GM12878 (cell line): ENCODE measurements at regions not wholly inside any gene's neighbourhood (a gene's known extent, or its start where the extent isn't known, plus 50 kb on each side); places are given as distances from the start of the nearest gene placed in this dataset.

Experiments
- ATAC-seq: fragments of 200-7000 bp; cut with Tn5 transposase; 3 replicates; pipeline ENCODE4 v1.9.1; 2020; ENCODE audit warnings: mild to moderate bottlenecking, moderate library complexity
- BruUV-seq: library from RNA; stranded (reverse); fragments of 400-500 nt; replicated peaks from 2 replicates; lab custom pipeline; 2021; lab: Mats Ljungman, UMichigan
- CTCF ChIA-PET: fragments of 300-600 bp; sonication (Branson Sonifier 250); formaldehyde crosslinking; extraction: SDS; loops from one replicate; lab custom pipeline; 2021; ENCODE audit warnings: inconsistent platforms; lab: Yijun Ruan, JAX
- POLR2A ChIA-PET: fragments of 350-600 bp; formaldehyde crosslinking; extraction: SDS; loops from one replicate; lab custom pipeline; 2021; ENCODE audit warnings: inconsistent platforms; lab: Charles Lee
- RAD21 ChIA-PET: fragments of 300-600 bp; sonication (Branson Sonifier 250); formaldehyde crosslinking; loops from one replicate; lab custom pipeline; 2023; ENCODE audit warnings: antibody characterized with exemption; ENCODE audit not compliant: unreplicated experiment; lab: Charles Lee
- SMC1A ChIA-PET: fragments of 300-600 bp; sonication (Branson Sonifier 250); formaldehyde crosslinking; loops from one replicate; lab custom pipeline; 2023; ENCODE audit not compliant: unreplicated experiment, uncharacterized antibody; lab: Charles Lee
- DNase-seq: peaks from one replicate; pipeline ENCODE4 v3.0.0-alpha.2; 2011; ENCODE audit warnings: low read depth, low spot score
- FAIRE-seq: peaks from 3 replicates; lab custom pipeline; 2011; peaks lifted over from hg19 to GRCh38; lab: Jason Lieb, UNC
- H2AFZ ChIP-seq: 2 replicates; pipeline ENCODE4 v1.6.0; 2011; ENCODE audit warnings: low read depth, low read length, control low read depth; ENCODE audit not compliant: control insufficient read depth
- H3K27ac ChIP-seq: 2 replicates; pipeline ENCODE4 v1.5.1; 2011; ENCODE audit warnings: control low read depth; ENCODE audit not compliant: control insufficient read depth, insufficient read depth
- H3K27me3 ChIP-seq, 2 experiments: replicated peaks in 1 of 2; 2 replicates each; pipeline versions ENCODE4 v1.6.0 to v1.6.1; 2011; ENCODE audit warnings: low read length in 1 of 2; ENCODE audit not compliant: control insufficient read depth in 2 of 2, insufficient read depth in 2 of 2
- H3K36me3 ChIP-seq, 2 experiments: 2 replicates each; pipeline ENCODE4 v1.5.1; 2011; ENCODE audit warnings: low read length in 1 of 2; ENCODE audit not compliant: control insufficient read depth in 2 of 2, insufficient read depth in 2 of 2
- H3K4me1 ChIP-seq: 2 replicates; pipeline ENCODE4 v1.6.1; 2011; ENCODE audit warnings: mild to moderate bottlenecking, low read length, moderate library complexity, mixed read lengths; ENCODE audit not compliant: control insufficient read depth, insufficient read depth
- H3K4me2 ChIP-seq: 2 replicates; pipeline ENCODE4 v1.6.0; 2011; ENCODE audit warnings: control low read depth; ENCODE audit not compliant: control insufficient read depth, insufficient read depth
- H3K4me3 ChIP-seq: fragments of 200-600 bp; sonication (generic); 2 replicates; pipeline ENCODE4 v1.5.1; 2016
- H3K79me2 ChIP-seq: 2 replicates; pipeline ENCODE4 v1.6.0; 2011; ENCODE audit warnings: low read length; ENCODE audit not compliant: control insufficient read depth, insufficient read depth
- H3K9ac ChIP-seq: 2 replicates; pipeline ENCODE4 v1.8.0; 2011; ENCODE audit warnings: low read length, control low read depth, mixed read lengths; ENCODE audit not compliant: control insufficient read depth, insufficient read depth
- H3K9me3 ChIP-seq: replicated peaks from 3 replicates; pipeline ENCODE4 v1.5.1; 2011; ENCODE audit warnings: mild to moderate bottlenecking, low read length; ENCODE audit not compliant: control insufficient read depth, insufficient read depth
- H4K20me1 ChIP-seq: 2 replicates; pipeline ENCODE4 v1.6.0; 2011; ENCODE audit not compliant: control insufficient read depth, insufficient read depth
- ASH2L ChIP-seq: fragments of 300-600, 200-600 bp; sonication (generic); IDR thresholded peaks from 2 replicates; pipeline ENCODE4 v1.6.1; 2017; ENCODE audit warnings: low read depth, mild to moderate bottlenecking, borderline replicate concordance
- CREB1 ChIP-seq: IDR thresholded peaks from 2 replicates; pipeline ENCODE4 v1.6.1; 2012; ENCODE audit warnings: low read depth, mild to moderate bottlenecking, inconsistent platforms
- CREM ChIP-seq: IDR thresholded peaks from 2 replicates; pipeline ENCODE4 v1.6.1; 2014; ENCODE audit warnings: antibody characterized with exemption, low read depth
- EGR1 ChIP-seq, 2 experiments: IDR thresholded peaks; 1 replicate in 1 of 2; 2 replicates in 1 of 2; pipeline ENCODE4 v1.6.1; 2011 to 2012; ENCODE audit warnings: low read depth in 2 of 2, low read length in 2 of 2, borderline replicate concordance in 1 of 2, mild to moderate bottlenecking in 1 of 2, moderate library complexity in 1 of 2
- FOS ChIP-seq: IDR thresholded peaks from 3 replicates; pipeline ENCODE4 v1.6.1; 2011; ENCODE audit warnings: borderline replicate concordance; ENCODE audit not compliant: insufficient read length; ENCODE audit errors: extremely low read depth
- GATAD2B ChIP-seq: fragments of 450-650 bp; conservative IDR thresholded peaks from 2 replicates; pipeline ENCODE4 v1.6.1; 2017; ENCODE audit warnings: low read depth, mild to moderate bottlenecking, moderate library complexity
- MEF2B ChIP-seq: fragments of 450-650 bp; IDR thresholded peaks from 2 replicates; pipeline ENCODE4 v1.6.1; 2018; ENCODE audit warnings: mild to moderate bottlenecking, moderate library complexity; ENCODE audit not compliant: partially characterized antibody, poor library complexity, severe bottlenecking
- NFIC ChIP-seq: IDR thresholded peaks from 2 replicates; pipeline ENCODE4 v1.6.1; 2012; ENCODE audit warnings: low read depth, mild to moderate bottlenecking, inconsistent platforms, low read length, moderate library complexity
- NFYA ChIP-seq: IDR thresholded peaks from 2 replicates; pipeline ENCODE4 v1.6.1; 2011; ENCODE audit warnings: low read depth, mild to moderate bottlenecking, low read length, improper control_type of control experiment, borderline replicate concordance
- POLR2AphosphoS2 ChIP-seq: IDR thresholded peaks from 2 replicates; pipeline ENCODE4 v1.6.1; 2011; ENCODE audit warnings: low read depth, mild to moderate bottlenecking, low read length, improper control_type of control experiment, moderate library complexity
- RELA ChIP-seq: fragments of 450-650 bp; IDR thresholded peaks from 2 replicates; pipeline ENCODE4 v1.8.0; 2014; ENCODE audit warnings: borderline replicate concordance; ENCODE audit not compliant: partially characterized antibody
- RUNX3 ChIP-seq: IDR thresholded peaks from 2 replicates; pipeline ENCODE4 v1.6.1; 2012; ENCODE audit warnings: low read length, inconsistent platforms
- SMC3 ChIP-seq: IDR thresholded peaks from 2 replicates; pipeline ENCODE4 v1.6.1; 2011; ENCODE audit warnings: low read length, improper control_type of control experiment, borderline replicate concordance
- SRF ChIP-seq, 2 experiments: IDR thresholded peaks; 2 replicates each; pipeline ENCODE4 v1.6.1; 2011; ENCODE audit warnings: low read depth in 2 of 2, low read length in 2 of 2, mild to moderate bottlenecking in 1 of 2, moderate library complexity in 1 of 2
- ZNF622 ChIP-seq: fragments of 450-650 bp; IDR thresholded peaks from 2 replicates; pipeline ENCODE4 v1.6.1; 2017; ENCODE audit warnings: mild to moderate bottlenecking, inconsistent platforms
- ZSCAN29 ChIP-seq: fragments of 450-650 bp; IDR thresholded peaks from 2 replicates; pipeline ENCODE4 v1.6.1; 2017; ENCODE audit warnings: mild to moderate bottlenecking, moderate library complexity
- WGBS: methylation state at CpG from one replicate; pipeline ENCODE4 v1.1.6; 2016; ENCODE audit warnings: low lambda C conversion rate; ENCODE audit not compliant: insufficient replicate concordance, insufficient coverage; ENCODE audit errors: missing lambda C conversion rate; 5-methylcytosine and 5-hydroxymethylcytosine counted together
- in situ Hi-C: fragments of 300-500 bp; cut with MboI; formaldehyde crosslinking; loops from 9 replicates; pipeline ENCODE4 v1.14.3; 2018; ENCODE audit warnings: mixed read lengths
- intact Hi-C: fragments of 100-400 bp; cut with micrococcal nuclease; formaldehyde crosslinking; loops from one replicate; pipeline ENCODE4 v1.14.2; 2022; ENCODE audit not compliant: unreplicated experiment
- TF ChIP-seq, protein P1 (sequence below): fragments of 450-650 bp; IDR thresholded peaks from 2 replicates; pipeline ENCODE4 v1.6.1; 2014; ENCODE audit warnings: mild to moderate bottlenecking
- TF ChIP-seq, protein P2 (sequence below): fragments of 450-650 bp; IDR thresholded peaks from 2 replicates; pipeline ENCODE4 v1.6.1; 2018; ENCODE audit warnings: mild to moderate bottlenecking, low read depth, moderate library complexity; ENCODE audit not compliant: partially characterized antibody
- TF ChIP-seq, protein P3 (sequence below): IDR thresholded peaks from 2 replicates; pipeline ENCODE4 v1.6.1; 2012; ENCODE audit warnings: low read depth, low read length, improper control_type of control experiment
- TF ChIP-seq, protein P4 (sequence below): IDR thresholded peaks from 2 replicates; pipeline ENCODE4 v1.6.1; 2011; ENCODE audit warnings: low read depth, low read length, improper control_type of control experiment, borderline replicate concordance

DNA sequence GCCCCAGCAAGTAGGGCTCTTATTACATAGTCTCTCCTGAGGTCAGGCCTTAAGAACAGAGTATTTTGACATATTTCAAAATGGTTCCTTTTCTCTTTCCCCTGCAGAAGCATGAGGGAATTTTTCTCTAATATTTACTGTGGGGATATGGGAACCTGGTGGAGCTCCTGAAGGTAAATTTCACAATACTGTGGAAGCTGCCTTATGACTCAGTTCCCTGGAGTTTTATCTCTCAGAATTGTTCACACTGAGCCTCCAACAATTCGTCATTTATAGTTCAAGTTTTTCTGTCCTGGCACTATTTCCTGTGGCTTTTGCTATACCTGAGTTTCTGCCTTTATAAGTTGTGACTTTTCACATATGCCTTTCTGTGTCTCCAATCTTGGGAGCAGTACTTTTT is 607.2 kb upstream of the NDST4 start:
- ChIA-PET CTCF (no interaction called here), RAD21 (no interaction called here), POLR2A (no interaction called here), SMC1A (interaction anchor here (1.1 to 1.4 kb wide), 2 partner anchors 15 to 16 kb away, joined by 5 to 6 read pairs; no protein-coding TSS in a partner anchor)
- intact Hi-C loops (loop anchor here (1.0 kb wide), 1 partner anchor 47 kb away; no protein-coding TSS in a partner anchor), in situ Hi-C loops (no loop called here)
- no peaks in the 10 kb centered on the region for H3K9me3 ChIP-seq
- no peak overlapping the region for H3K9ac ChIP-seq
- no peak for FAIRE-seq
- H3K79me2 ChIP-seq = no peaks in the 10 kb centered on the region
- WGBS = 0% methylated on average over 1 of the region's 1 CpG
- no peak overlapping the region for H3K4me2 ChIP-seq
- no peak for ATAC-seq
- no peaks in the 10 kb centered on the region for H3K36me3 ChIP-seq
- no peaks in the 10 kb centered on the region for H4K20me1 ChIP-seq
- TF ChIP-seq, protein P1, sequence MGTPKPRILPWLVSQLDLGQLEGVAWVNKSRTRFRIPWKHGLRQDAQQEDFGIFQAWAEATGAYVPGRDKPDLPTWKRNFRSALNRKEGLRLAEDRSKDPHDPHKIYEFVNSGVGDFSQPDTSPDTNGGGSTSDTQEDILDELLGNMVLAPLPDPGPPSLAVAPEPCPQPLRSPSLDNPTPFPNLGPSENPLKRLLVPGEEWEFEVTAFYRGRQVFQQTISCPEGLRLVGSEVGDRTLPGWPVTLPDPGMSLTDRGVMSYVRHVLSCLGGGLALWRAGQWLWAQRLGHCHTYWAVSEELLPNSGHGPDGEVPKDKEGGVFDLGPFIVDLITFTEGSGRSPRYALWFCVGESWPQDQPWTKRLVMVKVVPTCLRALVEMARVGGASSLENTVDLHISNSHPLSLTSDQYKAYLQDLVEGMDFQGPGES = no peak
- TF ChIP-seq ASH2L (no peak), FOS (no peak), SRF (IDR thresholded peaks at IDR 0.05; ENCODE audit: low read depth in 2 of 2, low read length in 2 of 2) (no peak), NFIC (no peak), CREM (no peak), POLR2AphosphoS2 (no peak), RUNX3 (no peak), ZNF622 (no peak), EGR1 (IDR thresholded peaks at IDR 0.05; ENCODE audit: borderline replicate concordance in 1 of 2, low read depth in 2 of 2, low read length in 2 of 2) (no peak), RELA (no peak), MEF2B (no peak), CREB1 (no peak), ZSCAN29 (no peak), SMC3 (no peak), GATAD2B (no peak), NFYA (no peak)
- TF ChIP-seq, protein P2, sequence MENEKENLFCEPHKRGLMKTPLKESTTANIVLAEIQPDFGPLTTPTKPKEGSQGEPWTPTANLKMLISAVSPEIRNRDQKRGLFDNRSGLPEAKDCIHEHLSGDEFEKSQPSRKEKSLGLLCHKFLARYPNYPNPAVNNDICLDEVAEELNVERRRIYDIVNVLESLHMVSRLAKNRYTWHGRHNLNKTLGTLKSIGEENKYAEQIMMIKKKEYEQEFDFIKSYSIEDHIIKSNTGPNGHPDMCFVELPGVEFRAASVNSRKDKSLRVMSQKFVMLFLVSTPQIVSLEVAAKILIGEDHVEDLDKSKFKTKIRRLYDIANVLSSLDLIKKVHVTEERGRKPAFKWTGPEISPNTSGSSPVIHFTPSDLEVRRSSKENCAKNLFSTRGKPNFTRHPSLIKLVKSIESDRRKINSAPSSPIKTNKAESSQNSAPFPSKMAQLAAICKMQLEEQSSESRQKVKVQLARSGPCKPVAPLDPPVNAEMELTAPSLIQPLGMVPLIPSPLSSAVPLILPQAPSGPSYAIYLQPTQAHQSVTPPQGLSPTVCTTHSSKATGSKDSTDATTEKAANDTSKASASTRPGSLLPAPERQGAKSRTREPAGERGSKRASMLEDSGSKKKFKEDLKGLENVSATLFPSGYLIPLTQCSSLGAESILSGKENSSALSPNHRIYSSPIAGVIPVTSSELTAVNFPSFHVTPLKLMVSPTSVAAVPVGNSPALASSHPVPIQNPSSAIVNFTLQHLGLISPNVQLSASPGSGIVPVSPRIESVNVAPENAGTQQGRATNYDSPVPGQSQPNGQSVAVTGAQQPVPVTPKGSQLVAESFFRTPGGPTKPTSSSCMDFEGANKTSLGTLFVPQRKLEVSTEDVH = no peak
- TF ChIP-seq, protein P3, sequence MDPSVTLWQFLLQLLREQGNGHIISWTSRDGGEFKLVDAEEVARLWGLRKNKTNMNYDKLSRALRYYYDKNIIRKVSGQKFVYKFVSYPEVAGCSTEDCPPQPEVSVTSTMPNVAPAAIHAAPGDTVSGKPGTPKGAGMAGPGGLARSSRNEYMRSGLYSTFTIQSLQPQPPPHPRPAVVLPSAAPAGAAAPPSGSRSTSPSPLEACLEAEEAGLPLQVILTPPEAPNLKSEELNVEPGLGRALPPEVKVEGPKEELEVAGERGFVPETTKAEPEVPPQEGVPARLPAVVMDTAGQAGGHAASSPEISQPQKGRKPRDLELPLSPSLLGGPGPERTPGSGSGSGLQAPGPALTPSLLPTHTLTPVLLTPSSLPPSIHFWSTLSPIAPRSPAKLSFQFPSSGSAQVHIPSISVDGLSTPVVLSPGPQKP = no peak
- TF ChIP-seq, protein P4, sequence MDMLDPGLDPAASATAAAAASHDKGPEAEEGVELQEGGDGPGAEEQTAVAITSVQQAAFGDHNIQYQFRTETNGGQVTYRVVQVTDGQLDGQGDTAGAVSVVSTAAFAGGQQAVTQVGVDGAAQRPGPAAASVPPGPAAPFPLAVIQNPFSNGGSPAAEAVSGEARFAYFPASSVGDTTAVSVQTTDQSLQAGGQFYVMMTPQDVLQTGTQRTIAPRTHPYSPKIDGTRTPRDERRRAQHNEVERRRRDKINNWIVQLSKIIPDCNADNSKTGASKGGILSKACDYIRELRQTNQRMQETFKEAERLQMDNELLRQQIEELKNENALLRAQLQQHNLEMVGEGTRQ = no peak
- no peak for DNase-seq
- H2AFZ ChIP-seq = no peak overlapping the region
- no TSS peak for BruUV-seq
- no peaks in the 10 kb centered on the region for H3K4me1 ChIP-seq
- H3K27ac ChIP-seq = no peak overlapping the region
- H3K4me3 ChIP-seq = no peak overlapping the region
- no peaks in the 10 kb centered on the region for H3K27me3 ChIP-seq
